Activated CD4-positive, alpha-beta memory T cell treated with anti-CD3 and anti-CD28 coated beads for 36 hours (primary cell): ENCODE measurements at regions not wholly inside any gene's neighbourhood (a gene's known extent, or its start where the extent isn't known, plus 50 kb on each side); places are given as distances from the start of the nearest gene placed in this dataset.
A peak's percentile ranks its signal among the peaks of the same experiment; 100 is the strongest.
"Not testable (repeated sequence)": the region's sequence is repeated elsewhere in the genome, so short reads cannot be mapped to it uniquely, and the experiment has no call there.

Experiments used
- CTCF ChIA-PET: fragments of 350-600 bp; sonication (Branson Sonifier 250); formaldehyde crosslinking; loops from one replicate; lab custom pipeline; 2021; ENCODE audit warnings: antibody characterized with exemption, inconsistent platforms; lab: Charles Lee
- POLR2A ChIA-PET: fragments of 350-600 bp; sonication (Branson Sonifier 250); formaldehyde crosslinking; loops from one replicate; lab custom pipeline; 2021; ENCODE audit warnings: antibody characterized with exemption; lab: Charles Lee
- DNase-seq: peaks from one replicate; pipeline ENCODE4 v3.0.0-alpha.2; 2020
- H3K27ac Mint-ChIP-seq: one replicate; pipeline ENCODE4 v1.8.0; 2021; ENCODE audit warnings: mixed read lengths
- H3K27me3 Mint-ChIP-seq: one replicate; pipeline ENCODE4 v1.8.0; 2021; ENCODE audit warnings: mixed read lengths
- H3K36me3 Mint-ChIP-seq: one replicate; pipeline ENCODE4 v1.8.0; 2021; ENCODE audit warnings: mixed read lengths
- H3K4me1 Mint-ChIP-seq: one replicate; pipeline ENCODE4 v1.8.0; 2021; ENCODE audit warnings: low read depth, mixed read lengths
- H3K4me3 Mint-ChIP-seq: one replicate; pipeline ENCODE4 v1.8.0; 2021; ENCODE audit warnings: mild to moderate bottlenecking, mixed read lengths
- H3K9me3 Mint-ChIP-seq: one replicate; pipeline ENCODE4 v1.8.0; 2021; ENCODE audit warnings: mixed read lengths
- intact Hi-C: fragments of 100-400 bp; cut with micrococcal nuclease; formaldehyde crosslinking; loops from one replicate; pipeline ENCODE4 v1.15.1; 2023

DNA sequence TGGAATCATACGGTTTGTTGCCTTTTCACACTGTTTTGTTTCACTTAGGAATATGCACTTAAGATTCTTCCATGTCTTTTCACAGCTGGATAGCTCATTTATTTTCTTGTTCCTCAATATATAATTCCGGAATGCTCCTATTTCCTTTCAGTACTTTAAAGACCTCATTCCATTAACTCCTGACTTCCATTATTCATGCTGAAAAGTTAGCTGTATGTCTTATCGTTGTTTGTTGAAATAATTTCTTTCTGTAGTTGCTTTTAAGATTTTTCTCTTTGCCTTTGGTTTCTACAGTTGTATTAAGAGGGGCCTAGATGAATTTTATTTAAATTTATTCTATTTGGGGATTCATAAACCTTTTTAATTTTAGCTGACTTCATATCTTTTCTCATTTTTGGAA is 122.2 kb downstream of the ANXA2 start:
- H3K27ac Mint-ChIP-seq: no peak overlapping the region
- POLR2A ChIA-PET: no interaction called here
- H3K4me1 Mint-ChIP-seq: no peaks in the 10 kb centered on the region
- no peak for DNase-seq
- peaks cover 11% of the 10 kb centered on the region for H3K9me3 Mint-ChIP-seq
- CTCF ChIA-PET: no interaction called here
- intact Hi-C loops: no loop called here
- peaks cover 6% of the 10 kb centered on the region for H3K36me3 Mint-ChIP-seq
- H3K27me3 Mint-ChIP-seq: peaks cover 30% of the 10 kb centered on the region
- H3K4me3 Mint-ChIP-seq: no peak overlapping the region

DNA sequence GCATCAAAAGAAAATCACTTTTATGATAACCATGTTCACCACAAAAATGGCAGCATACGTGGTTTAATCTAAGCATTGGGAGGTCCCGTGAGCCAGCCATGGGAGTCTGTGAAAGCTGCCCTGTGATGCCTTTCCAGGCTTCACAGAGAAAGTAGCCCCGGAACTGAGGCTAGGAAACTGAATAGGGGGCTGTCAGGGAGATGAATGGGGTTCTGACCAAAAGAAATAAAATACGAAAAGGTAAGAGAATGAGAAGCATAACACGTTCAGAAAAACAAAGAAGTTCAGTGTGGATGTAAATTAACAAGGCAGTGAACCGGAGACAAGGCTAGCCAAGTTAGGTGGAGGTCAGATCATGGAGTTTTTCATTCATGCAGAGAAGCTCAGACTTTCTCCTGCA is 118.9 kb downstream of the ANXA2 start:
- intact Hi-C loops: no loop called here
- Mint-ChIP-seq H3K27ac (no peak overlapping the region), H3K36me3 (peaks cover 6% of the 10 kb centered on the region), H3K4me1 (no peaks in the 10 kb centered on the region), H3K4me3 (no peak overlapping the region), H3K9me3 (peaks cover 11% of the 10 kb centered on the region), H3K27me3 (peaks cover 22% of the 10 kb centered on the region)
- POLR2A ChIA-PET: no interaction called here
- CTCF ChIA-PET: no interaction called here
- DNase-seq: no peak

DNA sequence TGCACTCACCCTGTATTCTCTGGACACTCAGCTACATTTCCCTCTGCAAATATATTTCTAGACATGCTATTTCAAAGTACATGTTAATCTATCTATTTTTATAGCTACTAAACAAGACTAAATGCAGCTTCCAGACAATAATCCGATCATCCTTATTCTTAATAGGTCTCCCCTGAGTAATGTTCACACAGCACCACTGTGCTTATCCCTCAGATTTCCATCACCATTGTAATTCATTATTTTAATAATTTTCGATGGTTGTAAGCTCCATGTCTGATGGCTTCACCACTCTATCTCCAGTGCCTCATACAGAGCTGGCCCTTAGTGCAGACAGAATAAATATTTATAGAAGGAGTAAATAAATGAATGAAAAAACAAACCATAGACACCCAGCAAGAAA is 117.5 kb downstream of the ANXA2 start:
- H3K9me3 Mint-ChIP-seq: peaks cover 8% of the 10 kb centered on the region
- ChIA-PET CTCF (no interaction called here), POLR2A (no interaction called here)
- H3K4me1 Mint-ChIP-seq: no peaks in the 10 kb centered on the region
- peaks cover 5% of the 10 kb centered on the region for H3K36me3 Mint-ChIP-seq
- H3K27ac Mint-ChIP-seq: no peak overlapping the region
- DNase-seq: no peak
- H3K4me3 Mint-ChIP-seq: no peak overlapping the region
- intact Hi-C loops: no loop called here
- peaks cover 30% of the 10 kb centered on the region for H3K27me3 Mint-ChIP-seq

DNA sequence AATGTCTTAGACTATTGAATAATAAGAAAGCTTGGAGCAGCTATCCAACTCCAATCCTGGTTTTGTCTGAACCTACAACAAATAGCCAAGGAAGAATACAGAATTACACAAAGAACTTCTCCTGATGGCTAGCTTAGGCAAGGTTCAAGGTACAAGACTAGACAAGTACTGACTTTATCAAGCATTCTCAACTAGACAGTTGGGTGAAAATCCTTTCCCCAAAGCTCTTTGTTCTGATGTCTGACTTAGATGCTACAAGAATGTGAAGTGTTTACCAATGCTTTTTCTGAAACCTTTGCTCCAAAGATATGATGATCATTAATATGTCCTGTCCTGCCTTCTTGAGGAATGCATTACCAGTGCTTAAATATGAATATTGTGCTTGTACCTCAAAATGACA is 113.8 kb downstream of the ANXA2 start:
- Mint-ChIP-seq H3K9me3 (no peaks in the 10 kb centered on the region), H3K4me3 (no peak overlapping the region), H3K27me3 (peaks cover 26% of the 10 kb centered on the region), H3K27ac (no peak overlapping the region), H3K36me3 (no peaks in the 10 kb centered on the region), H3K4me1 (no peaks in the 10 kb centered on the region)
- DNase-seq: no peak
- intact Hi-C loops: no loop called here
- ChIA-PET CTCF (interaction anchor here (0.7 kb wide), 1 partner anchor 43 kb away, joined by 5 read pairs; no protein-coding TSS in a partner anchor), POLR2A (no interaction called here)

DNA sequence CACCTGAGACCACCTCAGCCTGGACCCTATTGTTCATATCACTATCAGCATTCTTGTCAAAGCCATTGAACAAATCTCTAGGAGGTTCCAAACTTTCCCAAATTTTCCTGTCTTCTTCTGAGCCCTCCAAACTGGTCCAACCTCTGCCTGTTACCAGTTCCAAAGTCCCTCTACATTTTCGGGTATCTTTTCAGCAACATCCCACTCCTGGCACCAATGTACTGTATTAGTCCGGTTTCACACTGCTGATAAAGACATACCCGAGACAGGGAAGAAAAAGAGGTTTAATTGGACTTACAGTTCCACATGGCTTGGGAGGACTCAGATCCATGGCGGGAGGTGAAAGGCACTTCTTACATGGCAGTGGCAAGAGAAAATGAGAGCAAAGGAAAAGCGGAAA is 101.9 kb downstream of the ANXA2 start:
- DNase-seq, H3K27me3 Mint-ChIP-seq, POLR2A ChIA-PET, intact Hi-C loops, H3K4me1 Mint-ChIP-seq, H3K4me3 Mint-ChIP-seq, CTCF ChIA-PET, H3K36me3 Mint-ChIP-seq, H3K9me3 Mint-ChIP-seq, H3K27ac Mint-ChIP-seq: not testable (repeated sequence)

DNA sequence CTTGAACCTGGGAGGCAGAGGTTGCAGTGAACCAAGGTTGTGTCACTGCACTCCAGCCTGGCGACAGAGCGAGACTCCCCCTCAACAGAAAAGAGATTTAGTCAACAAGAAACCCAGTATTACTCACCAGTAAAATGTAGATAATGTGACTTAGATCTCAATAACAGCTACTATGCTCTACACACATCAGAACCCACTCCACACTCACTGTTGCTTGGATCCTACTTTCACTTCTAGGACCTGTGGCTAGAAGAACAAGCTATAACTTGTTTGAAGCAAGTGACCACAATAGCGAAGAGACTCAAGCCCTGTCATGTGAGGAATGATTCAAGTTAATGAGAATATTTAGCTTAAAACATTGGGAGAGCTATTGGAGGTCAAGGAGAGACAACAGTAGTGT is 100.7 kb downstream of the ANXA2 start:
- peaks cover 4% of the 10 kb centered on the region for H3K27me3 Mint-ChIP-seq
- no peaks in the 10 kb centered on the region for H3K4me1 Mint-ChIP-seq
- no peaks in the 10 kb centered on the region for H3K36me3 Mint-ChIP-seq
- intact Hi-C loops: no loop called here
- peak; percentile 22 for DNase-seq
- ChIA-PET POLR2A (no interaction called here), CTCF (no interaction called here)
- no peaks in the 10 kb centered on the region for H3K9me3 Mint-ChIP-seq
- H3K4me3 Mint-ChIP-seq: no peak overlapping the region
- no peak overlapping the region for H3K27ac Mint-ChIP-seq
